ENCODE measurements at regions not wholly inside any gene's neighbourhood (a gene's known extent, or its start where the extent isn't known, plus 50 kb on each side); places are given as distances from the start of the nearest gene placed in this dataset.

DNA sequence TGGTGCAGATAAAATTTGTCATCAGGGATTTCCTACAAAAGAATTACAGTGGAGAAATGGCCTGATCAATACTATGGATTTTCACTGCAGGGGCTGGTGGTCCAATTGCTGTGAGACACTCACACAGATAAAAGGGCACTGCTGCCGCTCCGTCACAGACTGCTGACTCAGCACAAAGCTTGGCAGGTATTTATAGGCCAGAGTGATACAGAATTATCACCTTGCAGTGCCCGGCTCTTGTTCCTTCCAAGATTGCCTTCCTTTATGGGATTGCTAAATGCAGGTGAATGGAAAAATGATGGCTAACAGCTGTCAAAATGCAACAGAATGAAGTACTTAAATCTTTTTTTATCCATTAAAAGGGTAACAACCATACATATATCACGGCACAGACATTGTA is 247.8 kb upstream of the ZFP64 start:
- Histone ChIP-seq H3K4me2 (ENCODE audit: low read depth, low read length, poor library complexity, severe bottlenecking) (no peak overlapping the region), H3K9me2 (replicated peaks; ENCODE audit: low read depth, low read length) (no peaks in the 10 kb centered on the region), H4K20me1 (ENCODE audit: insufficient read depth, low read length, poor library complexity, severe bottlenecking) (no peaks in the 10 kb centered on the region), H3K4me1 (ENCODE audit: insufficient read depth, low read length, poor library complexity, severe bottlenecking) (no peaks in the 10 kb centered on the region), H3K36me3 (ENCODE audit: insufficient read depth, low read length) (no peaks in the 10 kb centered on the region), H3K4me3 (ENCODE audit: low read length, poor library complexity, severe bottlenecking) (no peak overlapping the region), H3K9ac (ENCODE audit: low read depth, low read length, poor library complexity, severe bottlenecking) (no peak overlapping the region), H3K9me3 (ENCODE audit: insufficient read depth, low read depth, low read length) (no peaks in the 10 kb centered on the region), H3K27me3 (ENCODE audit: insufficient read depth, low read length, poor library complexity, severe bottlenecking) (no peaks in the 10 kb centered on the region), H3F3A (ENCODE audit: low read depth) (no peaks in the 10 kb centered on the region), H2AFZ (ENCODE audit: low read length) (no peak overlapping the region), H3K79me2 (ENCODE audit: insufficient read depth, low read length) (no peaks in the 10 kb centered on the region)
- TF ChIP-seq CTCF (conservative IDR thresholded peaks at IDR 0.05; ENCODE audit: low read length) (no peak), EZH2phosphoT487 (IDR thresholded peaks at IDR 0.05; ENCODE audit: borderline replicate concordance) (no peak)

GRCh38 chr20:52438326-52438963 is 246.9 kb upstream of the ZFP64 start:
- Histone ChIP-seq H3K27me3 (ENCODE audit: insufficient read depth, low read length, poor library complexity, severe bottlenecking) (no peaks in the 10 kb centered on the region), H3K9me3 (ENCODE audit: insufficient read depth, low read depth, low read length) (no peaks in the 10 kb centered on the region), H3K9me2 (replicated peaks; ENCODE audit: low read depth, low read length) (no peaks in the 10 kb centered on the region), H2AFZ (ENCODE audit: low read length) (no peak overlapping the region), H3K4me1 (ENCODE audit: insufficient read depth, low read length, poor library complexity, severe bottlenecking) (no peaks in the 10 kb centered on the region), H3K4me2 (ENCODE audit: low read depth, low read length, poor library complexity, severe bottlenecking) (no peak overlapping the region), H3K9ac (ENCODE audit: low read depth, low read length, poor library complexity, severe bottlenecking) (no peak overlapping the region), H3K36me3 (ENCODE audit: insufficient read depth, low read length) (no peaks in the 10 kb centered on the region), H3K4me3 (ENCODE audit: low read length, poor library complexity, severe bottlenecking) (no peak overlapping the region), H3F3A (ENCODE audit: low read depth) (no peaks in the 10 kb centered on the region), H4K20me1 (ENCODE audit: insufficient read depth, low read length, poor library complexity, severe bottlenecking) (no peaks in the 10 kb centered on the region), H3K79me2 (ENCODE audit: insufficient read depth, low read length) (no peaks in the 10 kb centered on the region)
- no peak for TF ChIP-seq EZH2phosphoT487 (IDR thresholded peaks at IDR 0.05; ENCODE audit: borderline replicate concordance)
- TF ChIP-seq CTCF (conservative IDR thresholded peaks at IDR 0.05; ENCODE audit: low read length) = no peak

GRCh38 chr20:52434453-52434852 is 242.9 kb upstream of the ZFP64 start:
- Histone ChIP-seq H3K79me2 (ENCODE audit: insufficient read depth, low read length) (no peaks in the 10 kb centered on the region), H3F3A (ENCODE audit: low read depth) (no peaks in the 10 kb centered on the region), H4K20me1 (ENCODE audit: insufficient read depth, low read length, poor library complexity, severe bottlenecking) (no peaks in the 10 kb centered on the region), H3K36me3 (ENCODE audit: insufficient read depth, low read length) (no peaks in the 10 kb centered on the region), H3K4me2 (ENCODE audit: low read depth, low read length, poor library complexity, severe bottlenecking) (no peak overlapping the region), H3K9me2 (replicated peaks; ENCODE audit: low read depth, low read length) (no peaks in the 10 kb centered on the region), H3K4me1 (ENCODE audit: insufficient read depth, low read length, poor library complexity, severe bottlenecking) (no peaks in the 10 kb centered on the region), H3K9ac (ENCODE audit: low read depth, low read length, poor library complexity, severe bottlenecking) (no peak overlapping the region), H2AFZ (ENCODE audit: low read length) (no peak overlapping the region), H3K9me3 (ENCODE audit: insufficient read depth, low read depth, low read length) (no peaks in the 10 kb centered on the region), H3K27me3 (ENCODE audit: insufficient read depth, low read length, poor library complexity, severe bottlenecking) (no peaks in the 10 kb centered on the region), H3K4me3 (ENCODE audit: low read length, poor library complexity, severe bottlenecking) (no peak overlapping the region)
- TF ChIP-seq CTCF (conservative IDR thresholded peaks at IDR 0.05; ENCODE audit: low read length) = no peak
- TF ChIP-seq EZH2phosphoT487 (IDR thresholded peaks at IDR 0.05; ENCODE audit: borderline replicate concordance) = no peak
